PC-9 (cell line): ENCODE measurements at regions not wholly inside any gene's neighbourhood (a gene's known extent, or its start where the extent isn't known, plus 50 kb on each side); places are given as distances from the start of the nearest gene placed in this dataset.

ENCODE experiments used
- BruUV-seq: library from RNA; stranded (reverse); fragments of 400-500 nt; replicated peaks from 2 replicates; lab custom pipeline; 2021; lab: Mats Ljungman, UMichigan
- CTCF ChIA-PET: fragments of 300-600 bp; sonication (Branson Sonifier 250); formaldehyde crosslinking; loops from one replicate; lab custom pipeline; 2022; ENCODE audit warnings: antibody characterized with exemption; lab: Charles Lee
- POLR2A ChIA-PET: fragments of 300-600 bp; sonication (Branson Sonifier 250); formaldehyde crosslinking; loops from one replicate; lab custom pipeline; 2022; ENCODE audit warnings: antibody characterized with exemption; ENCODE audit not compliant: unreplicated experiment; lab: Charles Lee
- DNase-seq, 2 experiments: peaks; one replicate each; pipeline versions ENCODE4 v3.0.0 to v3.0.0-alpha.2; 2015 to 2022; ENCODE audit warnings: mixed read lengths in 1 of 2
- H2AFZ ChIP-seq: fragments of 200-600 bp; sonication (generic); 2 replicates; pipeline ENCODE4 v1.8.1; 2017; ENCODE audit warnings: antibody characterized with exemption
- H3F3A ChIP-seq: fragments of 200-600 bp; sonication (generic); 2 replicates; pipeline ENCODE4 v1.8.1; 2017; ENCODE audit warnings: antibody characterized with exemption, mild to moderate bottlenecking, low read depth; ENCODE audit not compliant: insufficient read depth
- H3K27ac ChIP-seq: fragments of 200-600 bp; sonication (generic); 2 replicates; pipeline ENCODE4 v1.6.1; 2016; ENCODE audit warnings: mixed run types
- H3K27me3 ChIP-seq: fragments of 200-600 bp; sonication (generic); 2 replicates; pipeline ENCODE4 v1.6.1; 2016; ENCODE audit warnings: low read depth, mixed run types; ENCODE audit not compliant: insufficient read depth
- H3K36me3 ChIP-seq: fragments of 200-600 bp; sonication (generic); 2 replicates; pipeline ENCODE4 v1.6.1; 2016; ENCODE audit warnings: low read depth, mixed run types
- H3K4me1 ChIP-seq: fragments of 200-600 bp; sonication (generic); replicated peaks from 2 replicates; pipeline ENCODE4 v1.6.1; 2016; ENCODE audit warnings: mixed run types; ENCODE audit not compliant: insufficient read depth
- H3K4me2 ChIP-seq: fragments of 200-600 bp; sonication (generic); 2 replicates; pipeline ENCODE4 v1.6.1; 2017; ENCODE audit warnings: mixed run types
- H3K4me3 ChIP-seq: fragments of 200-600 bp; sonication (generic); 2 replicates; pipeline ENCODE4 v1.6.1; 2016; ENCODE audit warnings: mixed run types
- H3K79me2 ChIP-seq: fragments of 200-600 bp; sonication (generic); 2 replicates; pipeline ENCODE4 v1.6.1; 2017; ENCODE audit warnings: low read depth, mixed run types
- H3K9me2 ChIP-seq: fragments of 200-600 bp; sonication (generic); 2 replicates; pipeline ENCODE4 v1.8.1; 2017; ENCODE audit warnings: mild to moderate bottlenecking; ENCODE audit not compliant: insufficient read depth
- H3K9me3 ChIP-seq: fragments of 200-600 bp; sonication (generic); 2 replicates; pipeline ENCODE4 v1.8.1; 2016; ENCODE audit warnings: low read depth; ENCODE audit not compliant: insufficient read depth
- H4K20me1 ChIP-seq: fragments of 200-600 bp; sonication (generic); 2 replicates; pipeline ENCODE4 v1.8.1; 2017; ENCODE audit not compliant: insufficient read depth
- EZH2 ChIP-seq: fragments of 200-600 bp; sonication (generic); IDR thresholded peaks from 2 replicates; pipeline ENCODE4 v1.8.0; 2017; ENCODE audit warnings: antibody characterized with exemption, low read depth
- intact Hi-C: fragments of 100-400 bp; cut with micrococcal nuclease; formaldehyde crosslinking; loops from one replicate; pipeline ENCODE4 v1.10.0; 2022; ENCODE audit not compliant: unreplicated experiment
- TF ChIP-seq, protein P1 (sequence below): fragments of 200-600 bp; sonication (generic); conservative IDR thresholded peaks from 2 replicates; pipeline ENCODE4 v1.6.1; 2017; ENCODE audit warnings: mixed run types, antibody characterized with exemption, mild to moderate bottlenecking, moderate library complexity

DNA sequence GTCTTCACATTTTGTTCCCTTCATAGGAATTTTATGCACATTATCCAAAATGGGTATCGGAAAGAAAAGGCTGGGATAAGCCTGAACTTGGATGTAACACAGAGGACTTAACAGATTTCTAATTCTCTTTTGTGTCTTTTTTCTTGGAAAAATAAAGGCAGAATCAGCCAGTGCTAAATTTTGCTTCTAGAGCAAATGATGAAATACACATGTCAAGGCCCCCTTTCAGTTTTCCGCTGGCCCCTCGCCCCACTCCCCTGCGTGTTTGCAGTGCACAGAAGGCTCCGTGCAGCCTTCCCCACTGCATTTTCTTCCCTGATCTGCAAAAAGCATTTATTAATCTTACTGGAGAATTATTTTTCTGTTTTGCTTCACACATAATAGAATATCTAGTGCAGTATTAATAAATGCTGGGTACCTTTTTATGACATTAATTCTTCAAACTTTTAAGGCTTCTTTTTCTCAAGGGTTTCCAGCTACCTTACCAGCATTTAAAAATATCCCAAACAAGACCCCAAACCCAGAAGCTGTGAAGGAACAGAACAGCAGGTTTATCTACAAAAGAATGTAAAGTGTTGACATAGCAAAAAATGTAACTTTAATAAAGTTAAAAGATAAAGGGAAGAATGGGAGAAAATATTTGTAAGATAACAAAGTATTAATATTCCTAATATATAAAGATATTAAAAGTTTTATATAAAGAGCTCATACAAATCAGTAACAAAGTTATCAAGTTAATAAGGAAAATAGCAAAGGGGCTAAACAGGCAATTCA lies 81.3 kb upstream of the SPTBN1 start:
- Histone ChIP-seq H3K79me2 (no peaks in the 10 kb centered on the region), H3K27me3 (no peaks in the 10 kb centered on the region), H3K4me2 (no peak overlapping the region), H3K9me3 (no peaks in the 10 kb centered on the region), H4K20me1 (no peaks in the 10 kb centered on the region), H3F3A (no peaks in the 10 kb centered on the region), H3K36me3 (no peaks in the 10 kb centered on the region), H3K27ac (no peak overlapping the region), H3K4me1 (no peaks in the 10 kb centered on the region), H3K4me3 (no peak overlapping the region), H3K9me2 (no peaks in the 10 kb centered on the region), H2AFZ (no peak overlapping the region)
- no peak for TF ChIP-seq EZH2
- TF ChIP-seq, protein P1, sequence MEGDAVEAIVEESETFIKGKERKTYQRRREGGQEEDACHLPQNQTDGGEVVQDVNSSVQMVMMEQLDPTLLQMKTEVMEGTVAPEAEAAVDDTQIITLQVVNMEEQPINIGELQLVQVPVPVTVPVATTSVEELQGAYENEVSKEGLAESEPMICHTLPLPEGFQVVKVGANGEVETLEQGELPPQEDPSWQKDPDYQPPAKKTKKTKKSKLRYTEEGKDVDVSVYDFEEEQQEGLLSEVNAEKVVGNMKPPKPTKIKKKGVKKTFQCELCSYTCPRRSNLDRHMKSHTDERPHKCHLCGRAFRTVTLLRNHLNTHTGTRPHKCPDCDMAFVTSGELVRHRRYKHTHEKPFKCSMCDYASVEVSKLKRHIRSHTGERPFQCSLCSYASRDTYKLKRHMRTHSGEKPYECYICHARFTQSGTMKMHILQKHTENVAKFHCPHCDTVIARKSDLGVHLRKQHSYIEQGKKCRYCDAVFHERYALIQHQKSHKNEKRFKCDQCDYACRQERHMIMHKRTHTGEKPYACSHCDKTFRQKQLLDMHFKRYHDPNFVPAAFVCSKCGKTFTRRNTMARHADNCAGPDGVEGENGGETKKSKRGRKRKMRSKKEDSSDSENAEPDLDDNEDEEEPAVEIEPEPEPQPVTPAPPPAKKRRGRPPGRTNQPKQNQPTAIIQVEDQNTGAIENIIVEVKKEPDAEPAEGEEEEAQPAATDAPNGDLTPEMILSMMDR, result no peak
- intact Hi-C loops, result no loop called here
- no TSS peak for BruUV-seq
- no peak for DNase-seq
- POLR2A ChIA-PET, result no interaction called here
- CTCF ChIA-PET, result no interaction called here

DNA sequence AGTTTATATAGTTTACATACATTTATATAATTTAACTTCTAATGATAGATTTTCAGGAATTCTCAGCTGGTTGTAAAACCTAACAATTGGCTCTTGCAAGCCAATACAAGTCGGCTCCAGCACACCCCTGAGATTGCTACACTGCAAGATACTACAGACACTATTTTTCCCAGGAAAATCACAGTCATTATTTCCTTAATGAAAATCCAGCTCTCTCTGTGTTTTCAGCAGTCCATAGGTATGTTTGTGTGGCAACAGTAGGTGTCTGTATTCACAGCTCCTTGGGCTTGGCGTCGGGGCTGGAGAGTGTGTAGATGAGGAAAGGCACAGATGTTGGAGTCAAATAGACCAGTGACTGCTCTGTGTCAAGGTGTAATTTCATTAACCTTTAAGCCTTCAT lies 78.7 kb upstream of the SPTBN1 start:
- no peak for TF ChIP-seq EZH2
- TF ChIP-seq, protein P1, result no peak
- Histone ChIP-seq H2AFZ (no peak overlapping the region), H4K20me1 (no peaks in the 10 kb centered on the region), H3K4me3 (no peak overlapping the region), H3K79me2 (no peaks in the 10 kb centered on the region), H3K9me3 (no peaks in the 10 kb centered on the region), H3K27me3 (no peaks in the 10 kb centered on the region), H3K4me2 (no peak overlapping the region), H3K4me1 (no peaks in the 10 kb centered on the region), H3K36me3 (no peaks in the 10 kb centered on the region), H3K27ac (no peak overlapping the region), H3F3A (no peaks in the 10 kb centered on the region), H3K9me2 (no peaks in the 10 kb centered on the region)
- ChIA-PET CTCF (no interaction called here), POLR2A (no interaction called here)
- BruUV-seq, result no TSS peak
- intact Hi-C loops, result no loop called here
- DNase-seq, result no peak

DNA sequence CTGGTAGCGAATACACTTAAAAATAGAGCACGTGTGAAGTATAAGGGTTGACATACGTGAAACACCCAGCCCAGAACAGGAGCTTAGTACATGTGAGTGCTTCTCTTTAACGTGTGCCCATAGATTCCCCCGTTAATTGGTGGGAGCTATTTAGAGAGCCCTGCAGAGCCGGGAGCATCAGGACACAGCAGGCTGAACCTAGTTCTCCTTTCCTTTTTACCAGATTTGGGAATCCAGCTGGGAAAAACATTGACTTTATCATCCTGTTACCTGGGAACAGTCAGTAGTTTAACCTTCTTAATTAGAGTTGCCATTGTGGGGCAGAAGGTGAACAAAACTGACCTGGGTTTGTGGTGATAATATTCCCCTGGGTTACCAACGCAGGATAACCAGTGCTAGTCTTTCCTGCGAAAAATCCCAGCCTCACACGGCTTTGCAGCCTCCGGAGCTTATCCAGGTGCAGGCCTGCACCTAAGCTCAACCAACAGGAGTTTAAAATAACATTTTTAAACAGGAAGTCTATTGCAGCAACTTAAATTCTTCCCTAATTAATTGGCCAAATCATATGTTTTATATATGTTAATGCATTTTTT lies 78.1 kb upstream of the SPTBN1 start:
- Histone ChIP-seq H4K20me1 (no peaks in the 10 kb centered on the region), H3K4me1 (no peaks in the 10 kb centered on the region), H3K27me3 (no peaks in the 10 kb centered on the region), H3K9me3 (no peaks in the 10 kb centered on the region), H3F3A (no peaks in the 10 kb centered on the region), H3K79me2 (no peaks in the 10 kb centered on the region), H2AFZ (no peak overlapping the region), H3K36me3 (no peaks in the 10 kb centered on the region), H3K4me2 (no peak overlapping the region), H3K27ac (no peak overlapping the region), H3K4me3 (no peak overlapping the region), H3K9me2 (no peaks in the 10 kb centered on the region)
- BruUV-seq, result no TSS peak
- ChIA-PET CTCF (no interaction called here), POLR2A (no interaction called here)
- intact Hi-C loops, result no loop called here
- DNase-seq, result no peak
- no peak for TF ChIP-seq EZH2
- TF ChIP-seq, protein P1, result no peak
